ENCODE measurements at regions not wholly inside any gene's neighbourhood (a gene's known extent, or its start where the extent isn't known, plus 50 kb on each side); places are given as distances from the start of the nearest gene placed in this dataset.

DNA sequence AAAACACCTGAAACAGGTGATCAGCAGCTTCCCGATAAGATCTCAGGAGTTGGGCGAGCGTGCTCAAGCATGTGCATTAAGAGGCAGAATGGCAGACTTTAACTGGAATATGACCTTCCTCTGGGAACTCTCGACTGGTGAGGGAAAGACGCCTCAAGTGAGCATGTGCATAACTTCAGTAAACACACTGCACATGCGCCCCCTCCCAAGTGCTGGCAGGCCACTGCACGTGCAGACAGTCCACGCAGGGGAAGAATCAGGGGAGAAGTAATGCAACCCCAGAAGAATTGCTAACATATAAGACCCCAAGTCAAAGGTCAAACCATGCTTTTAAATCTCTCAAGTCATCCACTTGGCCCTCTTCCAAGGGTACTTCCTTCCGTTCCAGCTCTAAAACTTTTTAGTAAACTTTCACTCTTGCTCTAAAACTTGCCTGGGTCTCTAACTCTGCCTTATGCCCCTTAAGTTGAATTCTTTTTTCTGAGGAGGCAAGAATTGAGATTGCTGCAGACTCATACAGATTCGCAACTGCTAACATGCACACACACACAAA, 541.0 kb downstream of the TNS3 start:
- no peak for DNase-seq

DNA sequence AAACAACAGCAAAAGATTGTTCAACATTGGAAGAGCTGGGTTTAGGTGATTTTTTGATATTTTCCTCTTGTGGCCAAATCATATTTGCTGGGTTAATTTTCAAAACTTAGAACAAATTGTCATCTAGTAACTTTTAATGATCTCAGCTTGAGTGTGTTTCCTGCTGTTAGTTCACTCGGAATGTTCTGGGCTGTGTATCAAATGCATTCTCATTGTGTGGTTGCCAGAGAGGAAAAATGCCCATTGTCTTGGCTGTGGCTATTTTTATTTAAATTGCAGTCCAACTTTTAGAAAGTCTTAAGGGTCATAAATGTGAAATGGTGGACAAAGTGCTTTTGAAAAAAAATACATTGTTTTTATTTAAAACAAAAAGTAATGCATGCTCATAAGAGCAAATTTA, 542.0 kb downstream of the TNS3 start:
- peak; percentile 29 for DNase-seq

DNA sequence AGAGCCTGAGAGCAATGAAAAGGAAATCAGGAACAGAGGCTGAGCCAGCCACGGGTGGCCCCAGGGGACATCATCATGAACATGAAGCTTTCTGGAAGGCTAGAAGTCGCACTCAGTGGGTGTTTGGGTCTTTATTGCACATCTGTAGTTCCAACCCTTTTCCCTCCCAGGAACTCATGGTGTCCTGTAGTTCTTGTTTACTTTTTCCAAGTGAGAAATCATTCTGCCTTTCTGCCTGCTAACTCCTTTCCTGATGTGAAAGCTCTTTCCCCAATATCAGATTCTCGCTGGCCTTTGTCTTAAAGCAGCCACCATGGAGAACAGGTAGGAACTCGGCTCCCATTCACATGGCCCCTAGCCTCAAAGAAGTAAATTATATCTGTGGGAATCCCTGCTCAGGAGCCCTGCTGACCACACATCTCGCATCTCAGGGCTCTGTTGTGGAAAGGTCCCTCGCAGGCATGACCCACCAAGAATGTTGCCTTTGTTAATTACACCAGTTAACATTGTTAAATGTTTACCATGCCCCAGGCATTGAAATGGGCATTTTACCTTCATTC, 542.7 kb downstream of the TNS3 start:
- no peak for DNase-seq

DNA sequence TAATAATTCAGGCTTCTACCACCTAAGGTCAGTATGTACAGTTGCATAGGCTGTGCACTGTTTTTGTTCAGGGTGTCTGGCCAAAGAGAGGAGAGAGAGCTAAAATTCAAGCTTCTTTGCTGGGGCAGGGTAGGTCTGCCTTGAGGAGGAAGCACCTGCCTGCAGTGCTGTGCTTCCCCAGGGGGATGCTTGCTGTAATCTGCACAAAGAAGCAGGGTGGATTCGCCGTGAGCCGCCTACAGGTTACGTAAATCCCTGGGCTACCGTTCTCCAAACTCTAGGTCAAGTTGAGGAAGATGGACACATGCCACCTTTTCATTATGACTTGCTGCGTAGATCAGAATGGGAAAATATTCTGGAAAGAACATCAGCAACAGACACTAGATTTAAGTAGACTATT, 543.3 kb downstream of the TNS3 start:
- DNase-seq = no peak

DNA sequence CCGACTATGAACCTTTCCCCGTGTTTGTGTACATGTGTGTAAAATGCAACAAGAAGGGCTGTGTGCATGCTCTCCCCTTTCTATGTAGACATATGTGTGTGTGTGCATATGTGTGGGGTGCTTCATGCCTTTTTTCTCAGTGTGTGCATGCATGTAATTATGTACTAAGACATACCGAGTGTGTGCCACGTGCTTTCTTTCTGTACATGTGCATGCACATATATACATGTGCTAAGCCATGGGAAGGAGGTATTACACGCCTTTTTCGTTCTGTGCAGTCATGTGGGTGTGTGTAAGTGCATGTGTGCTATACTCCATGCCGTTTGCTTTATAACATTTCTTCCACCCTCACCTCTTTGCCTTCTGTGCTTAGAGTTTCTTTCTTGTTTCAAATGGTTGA, 544.3 kb downstream of the TNS3 start:
- DNase-seq = no peak

DNA sequence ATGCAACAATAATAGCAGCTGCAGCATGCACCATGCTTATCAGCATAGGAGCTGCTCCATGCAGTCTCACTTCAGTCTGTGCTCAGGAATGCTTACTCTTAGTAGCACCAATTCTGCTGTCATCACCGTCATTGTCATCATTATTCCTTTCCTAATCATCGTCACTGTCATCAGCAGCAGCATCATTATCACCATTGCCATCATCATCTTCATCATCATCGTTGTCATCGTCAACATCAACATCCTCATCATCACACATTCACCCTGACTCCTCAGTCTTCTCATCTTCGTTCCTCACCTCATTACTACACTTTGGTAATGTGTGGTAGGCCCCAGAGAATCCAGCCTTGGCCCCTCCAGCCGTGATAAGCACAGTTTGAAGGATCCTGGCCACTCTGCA, 545.0 kb downstream of the TNS3 start:
- no peak for DNase-seq

DNA sequence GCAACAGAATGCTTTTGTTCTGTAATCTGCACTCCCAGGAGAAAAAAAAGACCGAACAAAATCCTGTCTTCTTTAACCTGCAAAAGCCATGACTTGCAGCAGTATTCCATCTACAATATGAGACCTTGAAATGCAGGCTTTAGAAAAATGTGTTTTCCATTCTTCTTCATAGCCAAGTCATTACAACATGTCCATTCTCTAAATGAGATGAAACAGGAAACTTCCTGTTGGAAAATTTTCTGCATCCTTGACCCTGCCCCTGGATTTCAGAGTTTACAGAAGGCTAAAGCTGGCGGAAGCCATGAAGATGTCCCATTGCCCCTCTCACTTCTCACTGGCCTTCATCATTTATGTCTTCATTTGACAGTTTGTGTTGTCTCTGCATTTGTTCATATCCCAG, 546.4 kb downstream of the TNS3 start:
- DNase-seq = no peak

DNA sequence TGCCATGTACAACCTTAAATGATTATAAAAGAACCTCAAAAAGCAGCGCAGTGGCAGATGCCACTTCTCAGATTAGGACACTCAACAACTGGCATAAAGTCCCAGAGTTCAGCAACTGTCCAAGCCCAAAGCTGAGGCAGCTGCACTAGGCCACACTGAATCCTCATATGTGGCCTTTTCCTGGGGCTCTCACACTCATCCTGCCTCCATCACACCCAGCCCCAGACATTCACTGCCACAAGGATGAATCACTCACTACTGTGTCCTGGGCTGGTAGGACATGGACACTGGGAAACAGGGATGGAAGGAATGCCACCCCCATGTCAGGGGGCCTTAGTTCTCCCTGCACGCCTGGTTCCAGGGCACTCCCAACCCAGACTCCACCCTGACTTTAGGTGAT, 547.7 kb downstream of the TNS3 start:
- DNase-seq = no peak

DNA sequence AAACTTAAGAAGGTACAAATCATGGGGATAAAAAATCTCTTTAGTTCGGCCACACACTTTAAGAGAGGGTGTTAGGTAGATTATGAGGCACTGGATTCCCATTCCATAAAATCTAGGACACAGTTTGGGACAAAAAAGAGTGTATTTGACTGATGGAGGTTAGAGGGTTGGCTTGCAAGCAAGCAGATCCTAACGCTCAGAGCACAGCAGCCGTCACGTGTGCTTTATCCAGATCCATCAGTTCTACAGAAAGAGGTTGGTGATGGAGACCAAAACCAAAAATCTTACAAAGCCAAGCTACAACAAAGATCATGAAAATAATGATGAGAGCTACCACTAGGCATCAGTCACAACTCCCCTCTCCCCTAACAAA, 549.4 kb downstream of the TNS3 start:
- DNase-seq = no peak

DNA sequence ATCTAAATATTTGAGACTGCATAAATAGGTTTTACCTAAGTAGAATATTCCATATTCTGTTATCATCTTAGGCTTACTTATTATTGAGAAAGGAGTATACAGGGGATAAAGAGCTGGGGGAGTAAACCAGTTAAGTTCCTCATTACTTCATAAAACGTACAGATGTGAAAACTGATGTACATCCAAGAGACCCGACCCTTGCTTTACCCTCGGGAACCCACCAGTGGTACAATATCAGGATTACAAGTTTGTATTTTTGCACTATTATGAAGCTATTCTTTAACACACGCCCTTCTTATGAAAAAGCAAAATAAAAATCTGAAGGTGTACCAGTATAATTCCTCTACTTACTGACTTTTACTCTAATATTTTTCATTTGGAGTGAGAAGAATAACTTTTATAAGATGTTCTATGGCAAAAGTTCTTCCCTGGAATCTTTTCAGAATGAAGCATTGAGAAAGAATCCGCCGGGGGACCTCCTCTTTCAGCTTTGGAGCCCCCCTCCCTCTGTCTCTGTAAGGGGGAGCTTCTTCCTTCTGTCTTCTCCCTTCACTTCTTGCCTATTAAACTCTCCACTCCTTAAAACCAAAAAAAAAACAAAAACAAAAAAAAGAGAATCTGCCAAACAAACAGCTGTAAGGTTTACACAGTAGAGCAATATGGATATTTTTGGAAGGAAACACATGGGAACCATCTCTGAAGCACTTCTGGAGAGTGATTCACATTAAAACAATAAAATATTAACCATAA, 550.0 kb downstream of the TNS3 start:
- DNase-seq = no peak

DNA sequence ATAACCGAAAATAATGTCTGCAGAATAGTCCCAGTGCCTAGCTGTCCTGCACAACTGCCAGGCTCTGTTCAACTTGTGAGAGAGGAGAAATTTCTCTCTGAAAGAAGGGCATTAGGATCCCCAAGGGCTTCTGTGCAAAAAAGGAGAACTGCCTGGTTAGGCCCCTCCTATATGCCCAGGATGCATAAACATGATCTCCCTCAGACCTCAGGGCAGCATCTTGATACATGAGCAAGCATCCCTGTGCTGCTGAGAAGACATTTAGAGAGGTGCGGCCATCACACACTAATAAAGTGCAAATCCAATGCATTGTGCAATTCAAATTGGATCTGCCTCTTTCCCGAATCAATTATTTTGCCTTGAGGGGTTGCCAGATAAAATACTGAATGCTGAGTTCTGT, 553.6 kb downstream of the TNS3 start:
- DNase-seq = no peak

DNA sequence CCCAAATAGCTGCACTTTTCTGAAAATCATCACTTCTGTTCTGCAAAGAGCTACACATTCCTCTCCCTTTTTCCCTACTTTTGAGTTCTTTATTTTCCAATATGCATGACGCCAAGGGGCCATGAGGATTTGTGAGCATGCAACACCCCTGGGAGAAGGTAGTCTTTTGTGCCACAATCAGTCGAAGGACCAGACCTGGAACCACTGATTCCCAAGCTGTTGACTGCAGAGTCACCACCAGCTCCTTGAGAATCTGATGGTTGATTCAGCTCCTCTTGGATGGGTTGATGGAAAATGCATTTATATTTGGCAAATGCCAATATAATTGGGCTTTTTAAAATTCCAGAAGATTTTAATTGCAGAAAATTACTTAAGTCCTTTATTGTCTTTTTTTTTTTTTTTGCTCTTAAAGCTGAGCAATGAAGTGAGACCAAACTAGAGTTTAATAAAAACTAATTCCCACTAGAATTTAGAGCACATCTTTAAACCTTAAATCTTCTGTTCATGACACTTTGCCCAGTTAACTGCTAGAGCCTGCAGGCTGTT, 554.1 kb downstream of the TNS3 start:
- DNase-seq = no peak

DNA sequence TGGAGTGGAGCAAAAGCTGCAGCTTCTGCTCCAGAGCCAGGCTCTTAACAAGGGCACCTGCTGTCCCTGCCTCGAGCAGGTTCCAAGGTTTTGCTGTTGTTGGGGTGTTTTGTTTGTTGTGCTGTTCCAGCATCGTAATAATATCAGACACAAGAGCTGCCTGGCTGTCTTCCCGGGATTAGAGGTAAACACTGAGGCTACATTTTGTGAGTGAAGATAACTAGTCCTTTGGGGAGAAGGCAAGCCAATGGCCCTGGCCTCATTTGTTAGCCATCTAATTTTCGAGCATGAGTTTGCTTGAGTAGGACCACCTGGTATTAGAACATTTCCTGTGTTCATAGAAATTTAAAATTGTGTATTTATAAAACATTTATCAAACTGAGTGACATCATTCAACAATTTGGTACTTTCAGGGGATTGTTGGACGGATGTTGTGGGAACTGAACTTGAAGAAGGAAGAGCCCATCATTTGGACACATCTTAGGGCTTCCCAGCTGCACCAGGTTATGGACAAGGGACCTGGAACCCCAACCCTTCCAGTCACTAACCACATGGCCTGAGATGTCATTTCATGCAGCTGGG, 555.0 kb downstream of the TNS3 start:
- DNase-seq = no peak

DNA sequence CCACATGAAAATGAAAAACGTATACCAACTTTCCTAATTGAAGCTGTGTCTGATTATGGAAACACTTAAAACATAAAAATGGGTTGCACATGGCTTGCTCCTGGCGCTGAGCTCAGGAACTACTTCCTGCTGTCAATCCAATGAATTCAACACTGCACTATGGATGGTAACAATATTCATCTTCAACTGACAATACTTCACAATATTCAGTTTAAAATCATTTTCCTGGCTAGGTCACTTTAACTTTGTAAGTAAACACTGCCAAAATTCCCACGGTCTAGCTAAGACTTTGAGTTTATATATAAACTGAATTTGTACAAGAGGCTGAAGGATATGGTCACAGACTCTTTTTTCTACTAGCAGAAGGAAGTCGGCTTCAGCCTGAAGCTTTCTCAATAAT, 556.9 kb downstream of the TNS3 start:
- no peak for DNase-seq

DNA sequence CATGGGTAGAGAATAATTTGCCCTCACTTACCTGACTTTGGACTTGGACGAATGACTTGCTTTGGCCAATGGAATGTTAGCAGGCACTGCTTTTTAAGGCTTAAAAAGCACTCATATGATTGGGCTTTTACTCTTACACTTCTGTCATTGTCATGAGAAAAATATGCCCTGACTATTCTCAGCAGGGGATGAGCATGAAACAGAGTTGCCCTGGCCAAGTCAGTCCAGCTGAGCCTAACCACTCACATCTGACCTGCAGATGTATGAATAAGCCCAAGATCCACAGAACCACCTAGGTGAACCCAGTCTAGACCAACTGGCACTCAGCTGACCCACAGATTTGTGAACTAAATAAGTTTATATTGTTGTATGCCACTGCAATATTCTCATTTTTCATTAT, 573.5 kb downstream of the TNS3 start:
- DNase-seq = no peak

DNA sequence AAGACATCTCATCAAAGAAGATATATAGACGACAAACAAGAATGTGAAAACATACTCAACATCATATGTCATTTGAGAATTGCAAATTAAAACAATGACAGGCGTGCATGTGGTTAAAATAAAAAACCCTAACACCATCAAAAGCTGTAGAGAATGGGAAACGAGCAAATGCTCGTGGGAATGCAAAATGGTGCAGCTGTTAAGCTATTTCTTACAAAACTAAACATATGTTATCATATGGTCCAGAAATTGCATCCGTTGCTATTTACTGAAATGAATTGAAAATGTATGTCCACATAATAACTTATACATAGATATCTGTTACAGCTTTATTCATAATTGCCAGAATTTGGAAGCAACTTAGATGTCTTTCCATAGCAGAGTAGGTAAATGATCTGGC, 574.4 kb downstream of the TNS3 start:
- DNase-seq = no peak

DNA sequence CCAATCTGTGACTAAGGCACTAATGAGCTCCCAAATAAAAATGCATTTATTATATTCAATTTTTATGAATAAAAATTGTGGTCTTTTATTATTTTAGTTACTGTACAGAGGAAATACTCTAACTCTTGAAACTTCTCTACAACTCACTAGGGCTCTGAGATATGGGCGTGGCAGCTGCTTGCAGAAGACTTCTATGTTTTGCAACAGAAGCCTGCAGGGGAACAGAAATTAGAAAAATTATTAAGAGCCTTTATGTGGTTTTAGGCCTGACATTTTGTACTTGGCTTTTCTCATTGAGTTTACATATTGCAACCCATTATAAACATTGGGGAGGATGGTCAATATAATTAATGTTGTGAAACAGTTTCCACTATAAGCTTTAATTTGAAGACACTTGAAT, 581.4 kb downstream of the TNS3 start:
- DNase-seq = no peak

DNA sequence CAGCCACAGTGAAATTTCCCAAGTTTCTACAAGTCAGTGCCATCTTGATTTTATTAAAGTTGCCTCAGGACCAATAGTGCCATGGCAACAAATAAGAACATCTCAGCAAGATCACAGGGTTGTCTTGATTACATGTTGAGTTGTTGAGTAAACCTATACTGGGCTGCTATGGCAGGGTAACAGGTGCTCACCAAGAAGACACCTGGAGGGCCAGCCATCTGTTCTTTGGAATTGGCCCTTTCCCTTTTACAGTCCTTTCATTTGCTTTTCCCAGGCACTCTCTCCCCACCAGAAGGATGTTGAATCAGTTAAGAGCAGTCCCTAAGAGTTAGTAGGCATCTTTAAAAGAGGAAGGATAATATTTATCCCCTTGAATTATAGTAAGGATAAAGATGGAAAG, 582.0 kb downstream of the TNS3 start:
- no peak for DNase-seq

DNA sequence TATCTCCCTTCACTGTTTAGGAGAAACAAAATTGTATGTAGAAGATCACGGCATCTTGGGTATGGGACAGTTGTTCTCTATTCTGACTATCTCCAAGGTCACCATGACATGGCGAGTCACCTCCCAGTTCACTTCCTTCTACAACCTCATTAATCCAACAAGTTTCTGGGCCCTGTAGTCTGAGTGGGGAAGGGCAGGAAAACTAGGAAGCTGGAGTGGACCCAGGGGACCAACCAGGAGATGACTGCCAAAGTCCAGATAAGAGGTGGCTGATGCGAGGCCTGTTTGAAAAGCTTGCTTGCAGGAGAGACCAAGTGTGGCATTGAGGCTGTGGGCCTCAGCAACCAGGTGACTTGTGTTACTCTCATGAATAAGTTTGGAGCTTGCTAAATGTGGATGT, 584.9 kb downstream of the TNS3 start:
- DNase-seq = no peak

DNA sequence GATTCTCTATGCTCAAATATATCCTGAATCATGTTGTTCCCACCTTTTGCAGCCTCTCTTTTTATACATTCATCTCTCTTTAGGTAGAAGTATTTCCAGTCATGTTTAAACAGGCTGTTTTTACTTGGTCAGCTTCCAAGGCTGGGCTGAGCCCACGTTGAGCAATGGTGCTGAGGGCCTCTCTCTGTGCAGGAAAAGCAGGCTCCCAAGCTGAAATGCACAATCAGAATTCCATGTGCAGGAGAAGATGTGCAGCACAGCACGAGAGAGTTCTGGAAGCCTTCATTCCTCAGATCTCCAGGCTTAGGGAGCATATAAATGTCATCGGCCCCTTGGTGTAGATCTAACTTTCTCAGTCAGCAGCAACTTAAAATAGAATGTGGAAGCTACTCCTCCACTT, 588.5 kb downstream of the TNS3 start:
- DNase-seq = no peak

DNA sequence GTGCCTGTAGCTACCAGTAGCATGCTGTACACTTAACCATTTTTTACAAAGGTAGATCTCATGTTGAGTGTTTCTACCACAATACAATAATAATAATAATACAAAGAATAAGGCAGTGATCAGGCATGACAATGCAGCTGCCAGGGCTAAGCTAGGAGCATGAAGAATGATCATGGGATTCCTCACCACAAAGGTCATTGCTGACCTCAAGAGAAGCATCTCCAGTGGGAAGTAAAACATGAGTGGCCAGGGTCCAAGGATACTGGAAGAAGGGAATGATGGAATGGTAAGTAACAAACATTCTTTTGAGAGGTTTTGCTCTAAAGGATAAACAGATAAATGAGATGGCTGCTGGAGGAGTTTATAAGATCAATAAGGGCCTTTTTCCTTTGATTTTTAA, 591.1 kb downstream of the TNS3 start:
- DNase-seq = no peak

DNA sequence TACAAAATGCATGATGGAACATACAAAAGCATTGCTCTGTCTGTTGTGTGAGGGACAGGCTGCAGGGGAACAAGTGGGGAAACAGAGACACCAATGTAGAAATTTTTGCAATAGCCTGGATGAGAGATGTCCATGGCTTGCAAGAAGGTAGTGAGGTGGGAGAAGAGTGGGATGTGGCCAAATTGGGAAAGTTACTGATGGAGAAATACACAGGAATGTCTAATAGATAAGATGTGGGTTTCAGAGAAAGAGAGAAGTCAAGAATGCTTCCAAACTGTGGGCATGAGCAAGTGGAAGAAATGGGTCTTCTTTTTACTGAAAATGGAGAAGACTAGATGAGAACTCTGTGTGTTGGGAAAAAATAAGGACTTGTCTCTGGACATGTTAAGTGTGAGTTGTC, 592.7 kb downstream of the TNS3 start:
- DNase-seq = no peak

DNA sequence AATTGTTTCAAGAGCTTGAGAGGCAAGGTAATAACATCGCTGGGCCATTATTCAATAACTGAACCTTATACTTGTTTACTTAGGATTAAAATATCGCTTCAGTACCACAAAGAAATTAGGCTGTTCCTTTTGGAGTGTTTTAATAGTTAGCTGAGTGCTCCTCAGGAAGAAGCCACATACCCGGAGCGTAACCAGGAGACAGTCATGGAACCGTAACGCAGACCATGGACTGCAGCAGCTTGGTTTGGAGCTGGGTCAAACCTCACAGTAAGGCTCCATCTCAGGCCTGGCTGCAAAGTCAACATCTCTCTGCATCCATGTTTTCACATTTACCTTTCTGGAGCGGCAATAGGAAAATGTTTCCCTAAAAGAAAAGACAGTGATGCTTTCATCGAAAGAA, 599.0 kb downstream of the TNS3 start:
- no peak for DNase-seq

DNA sequence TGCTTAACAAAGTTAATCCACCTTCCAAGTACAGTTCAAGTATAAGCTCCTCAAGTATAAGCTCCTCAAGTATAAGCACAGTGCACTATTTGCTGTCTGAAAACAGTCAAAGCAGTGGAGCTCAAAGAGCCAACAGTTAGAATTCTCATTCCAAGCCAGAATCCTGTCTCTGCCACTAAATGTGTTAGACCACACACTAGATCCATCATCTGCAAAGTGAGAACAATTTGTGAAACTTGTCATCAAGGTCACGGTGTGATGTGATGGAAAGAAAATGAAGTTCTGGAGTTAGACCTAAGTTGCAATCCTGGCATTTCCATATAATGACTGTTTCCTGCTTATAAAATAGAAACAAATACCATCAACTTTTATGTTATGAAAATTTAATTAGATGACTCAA, 602.5 kb downstream of the TNS3 start:
- DNase-seq = no peak

Data from midbrain (tissue), 1 donor.